SK-N-SH treated with all-trans-retinoic acid at 6 μM for 48 hours (cell line): ENCODE measurements at regions not wholly inside any gene's neighbourhood (a gene's known extent, or its start where the extent isn't known, plus 50 kb on each side); places are given as distances from the start of the nearest gene placed in this dataset.

ENCODE experiments used
- PPARA ChIP-seq: fragments of 250-450 bp; sonication (Bioruptor Pico); IDR thresholded peaks from 2 replicates; pipeline ENCODE4 v1.5.0; 2020; ENCODE audit warnings: mild to moderate bottlenecking, borderline replicate concordance
- TF ChIP-seq, protein P1 (sequence below): fragments of 250-450 bp; sonication (Bioruptor Pico); IDR thresholded peaks from 2 replicates; pipeline ENCODE4 v1.5.1; 2021; ENCODE audit warnings: mild to moderate bottlenecking, moderate library complexity
- TF ChIP-seq, protein P2 (sequence below): fragments of 250-450 bp; sonication (Bioruptor Pico); IDR thresholded peaks from 2 replicates; pipeline ENCODE4 v1.8.0; 2020; ENCODE audit warnings: mild to moderate bottlenecking, moderate library complexity, borderline replicate concordance

- TF ChIP-seq, protein P1, sequence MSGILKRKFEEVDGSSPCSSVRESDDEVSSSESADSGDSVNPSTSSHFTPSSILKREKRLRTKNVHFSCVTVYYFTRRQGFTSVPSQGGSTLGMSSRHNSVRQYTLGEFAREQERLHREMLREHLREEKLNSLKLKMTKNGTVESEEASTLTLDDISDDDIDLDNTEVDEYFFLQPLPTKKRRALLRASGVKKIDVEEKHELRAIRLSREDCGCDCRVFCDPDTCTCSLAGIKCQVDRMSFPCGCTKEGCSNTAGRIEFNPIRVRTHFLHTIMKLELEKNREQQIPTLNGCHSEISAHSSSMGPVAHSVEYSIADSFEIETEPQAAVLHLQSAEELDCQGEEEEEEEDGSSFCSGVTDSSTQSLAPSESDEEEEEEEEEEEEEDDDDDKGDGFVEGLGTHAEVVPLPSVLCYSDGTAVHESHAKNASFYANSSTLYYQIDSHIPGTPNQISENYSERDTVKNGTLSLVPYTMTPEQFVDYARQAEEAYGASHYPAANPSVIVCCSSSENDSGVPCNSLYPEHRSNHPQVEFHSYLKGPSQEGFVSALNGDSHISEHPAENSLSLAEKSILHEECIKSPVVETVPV, result no peak
- TF ChIP-seq PPARA (CRISPR knock-in tag), result no peak
- TF ChIP-seq, protein P2, sequence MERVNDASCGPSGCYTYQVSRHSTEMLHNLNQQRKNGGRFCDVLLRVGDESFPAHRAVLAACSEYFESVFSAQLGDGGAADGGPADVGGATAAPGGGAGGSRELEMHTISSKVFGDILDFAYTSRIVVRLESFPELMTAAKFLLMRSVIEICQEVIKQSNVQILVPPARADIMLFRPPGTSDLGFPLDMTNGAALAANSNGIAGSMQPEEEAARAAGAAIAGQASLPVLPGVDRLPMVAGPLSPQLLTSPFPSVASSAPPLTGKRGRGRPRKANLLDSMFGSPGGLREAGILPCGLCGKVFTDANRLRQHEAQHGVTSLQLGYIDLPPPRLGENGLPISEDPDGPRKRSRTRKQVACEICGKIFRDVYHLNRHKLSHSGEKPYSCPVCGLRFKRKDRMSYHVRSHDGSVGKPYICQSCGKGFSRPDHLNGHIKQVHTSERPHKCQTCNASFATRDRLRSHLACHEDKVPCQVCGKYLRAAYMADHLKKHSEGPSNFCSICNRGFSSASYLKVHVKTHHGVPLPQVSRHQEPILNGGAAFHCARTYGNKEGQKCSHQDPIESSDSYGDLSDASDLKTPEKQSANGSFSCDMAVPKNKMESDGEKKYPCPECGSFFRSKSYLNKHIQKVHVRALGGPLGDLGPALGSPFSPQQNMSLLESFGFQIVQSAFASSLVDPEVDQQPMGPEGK (CRISPR knock-in tag), result no peak
Observed at GRCh38 chr3:28933337-28933736, 347.5 kb upstream of the RBMS3 start.
